H1 (cell line): ENCODE measurements at regions not wholly inside any gene's neighbourhood (a gene's known extent, or its start where the extent isn't known, plus 50 kb on each side); places are given as distances from the start of the nearest gene placed in this dataset.

Source experiments
- CTCF ChIA-PET: fragments of 300-600 bp; sonication (Branson Sonifier 250); formaldehyde crosslinking; loops from one replicate; lab custom pipeline; 2021; ENCODE audit not compliant: partially characterized antibody; lab: Charles Lee
- POLR2A ChIA-PET: fragments of 300-600 bp; sonication (Branson Sonifier 250); formaldehyde crosslinking; loops from one replicate; lab custom pipeline; 2021; ENCODE audit warnings: inconsistent platforms; ENCODE audit not compliant: partially characterized antibody; lab: Charles Lee
- DNase-seq, 2 experiments: peaks; one replicate each; pipeline versions ENCODE4 v3.0.0 to v3.0.0-alpha.2; 2010 to 2022; ENCODE audit warnings: low spot score in 2 of 2, low read depth in 1 of 2, mixed read lengths in 1 of 2
- FAIRE-seq: peaks from 2 replicates; lab custom pipeline; 2011; peaks lifted over from hg19 to GRCh38; lab: Jason Lieb, UNC
- H2AFZ ChIP-seq: 2 replicates; pipeline ENCODE4 v1.8.1; 2012; ENCODE audit warnings: low read length, inconsistent platforms
- H2AK5ac ChIP-seq: 2 replicates; pipeline ENCODE4 v1.6.1; 2013; ENCODE audit warnings: low read depth, low read length
- H2BK120ac ChIP-seq: replicated peaks from 2 replicates; pipeline ENCODE3; 2013; ENCODE audit warnings: low read depth, low read length, inconsistent platforms
- H2BK12ac ChIP-seq: 2 replicates; pipeline ENCODE4 v1.6.1; 2013; ENCODE audit warnings: low read depth, low read length
- H2BK15ac ChIP-seq: 2 replicates; pipeline ENCODE4 v1.6.1; 2013; ENCODE audit warnings: low read length
- H2BK20ac ChIP-seq: 2 replicates; pipeline ENCODE4 v1.6.1; 2013; ENCODE audit warnings: low read length
- H2BK5ac ChIP-seq: 2 replicates; pipeline ENCODE4 v1.6.1; 2013; ENCODE audit warnings: low read depth, low read length
- H3K14ac ChIP-seq: 2 replicates; pipeline ENCODE4 v1.6.1; 2013; ENCODE audit warnings: inconsistent platforms; ENCODE audit not compliant: insufficient read length
- H3K18ac ChIP-seq: 2 replicates; pipeline ENCODE4 v1.6.1; 2013; ENCODE audit warnings: low read length; ENCODE audit errors: extremely low read depth
- H3K23ac ChIP-seq: 2 replicates; pipeline ENCODE4 v1.6.1; 2013; ENCODE audit warnings: inconsistent platforms; ENCODE audit not compliant: insufficient read length
- H3K23me2 ChIP-seq: 2 replicates; pipeline ENCODE4 v1.6.1; 2013; ENCODE audit warnings: low read depth, low read length
- H3K27ac ChIP-seq: 2 replicates; pipeline ENCODE4 v1.6.1; 2011; ENCODE audit warnings: low read depth, low read length, inconsistent platforms
- H3K27me3 ChIP-seq, 4 experiments: replicated peaks in 1 of 4; 1 replicate in 1 of 4; 2 replicates in 3 of 4; pipeline versions ENCODE4 v1.6.1 to v1.8.1; 2011 to 2013; ENCODE audit warnings: low read length in 3 of 4, mild to moderate bottlenecking in 3 of 4, inconsistent platforms in 2 of 4, mixed read lengths in 2 of 4, moderate library complexity in 1 of 4; ENCODE audit not compliant: control insufficient read depth in 3 of 4, insufficient read depth in 3 of 4; ENCODE audit errors: extremely low read depth in 1 of 4
- H3K36me3 ChIP-seq, 4 experiments: 2 replicates each; pipeline versions ENCODE4 v1.6.1 to v1.8.1; 2011 to 2013; ENCODE audit warnings: mild to moderate bottlenecking in 4 of 4, low read length in 3 of 4, moderate library complexity in 2 of 4, control low read depth in 1 of 4, inconsistent platforms in 1 of 4; ENCODE audit not compliant: insufficient read depth in 4 of 4, control insufficient read depth in 2 of 4
- H3K4ac ChIP-seq: replicated peaks from 2 replicates; pipeline ENCODE3; 2013; ENCODE audit warnings: low read length, low read depth, mixed read lengths, inconsistent platforms; ENCODE audit not compliant: insufficient read length
- H3K4me1 ChIP-seq, 4 experiments: replicated peaks in 1 of 4; 1 replicate in 1 of 4; 2 replicates in 3 of 4; pipeline versions ENCODE4 v1.6.1 to v1.8.1; 2011 to 2013; ENCODE audit warnings: low read length in 3 of 4, inconsistent platforms in 2 of 4, mixed read lengths in 1 of 4; ENCODE audit not compliant: insufficient read depth in 4 of 4, control insufficient read depth in 3 of 4
- H3K4me2 ChIP-seq, 2 experiments: 2 replicates each; pipeline versions ENCODE4 v1.6.1 to v1.8.1; 2011 to 2013; ENCODE audit warnings: low read depth in 2 of 2, low read length in 2 of 2, control low read depth in 1 of 2, inconsistent platforms in 1 of 2, mild to moderate bottlenecking in 1 of 2; ENCODE audit not compliant: insufficient read depth in 1 of 2
- H3K4me3 ChIP-seq, 4 experiments: fragments of 200-600, 300-600 bp in 1 of 4; sonication (generic), shearing (Covaris generic), sonication (Bioruptor Twin) in 1 of 4; 2 replicates each; pipeline versions ENCODE4 v1.5.1 to v1.8.1; 2011 to 2016; ENCODE audit warnings: low read length in 4 of 4, low read depth in 3 of 4, control low read depth in 2 of 4, inconsistent platforms in 2 of 4, mild to moderate bottlenecking in 2 of 4, mixed read lengths in 1 of 4, moderate library complexity in 1 of 4; ENCODE audit not compliant: insufficient read depth in 2 of 4; ENCODE audit errors: extremely low read depth in 1 of 4
- H3K56ac ChIP-seq: replicated peaks from 2 replicates; pipeline ENCODE3; 2013; ENCODE audit warnings: low read depth, mild to moderate bottlenecking, mixed read lengths, low read length, inconsistent platforms; ENCODE audit not compliant: insufficient read length
- H3K79me1 ChIP-seq: 2 replicates; pipeline ENCODE4 v1.6.1; 2013; ENCODE audit warnings: low read depth, low read length, control low read depth
- H3K79me2 ChIP-seq, 2 experiments: 2 replicates each; pipeline versions ENCODE4 v1.6.1 to v1.8.1; 2012 to 2013; ENCODE audit warnings: low read length in 2 of 2, mild to moderate bottlenecking in 2 of 2, inconsistent platforms in 1 of 2; ENCODE audit not compliant: insufficient read depth in 2 of 2, control insufficient read depth in 1 of 2
- H3K9ac ChIP-seq, 4 experiments: replicated peaks in 1 of 4; 1 replicate in 1 of 4; 2 replicates in 3 of 4; pipeline versions ENCODE4 v1.6.1 to v1.8.1; 2011 to 2013; ENCODE audit warnings: low read depth in 3 of 4, low read length in 3 of 4, control low read depth in 2 of 4, mild to moderate bottlenecking in 2 of 4, moderate library complexity in 2 of 4, inconsistent platforms in 1 of 4; ENCODE audit errors: extremely low read depth in 1 of 4
- H3K9me3 ChIP-seq, 2 experiments: 2 replicates each; pipeline versions ENCODE4 v1.6.1 to v1.8.1; 2012 to 2013; ENCODE audit warnings: mild to moderate bottlenecking in 2 of 2, moderate library complexity in 2 of 2, control low read depth in 1 of 2, inconsistent platforms in 1 of 2, low read depth in 1 of 2, low read length in 1 of 2, mixed read lengths in 1 of 2; ENCODE audit not compliant: insufficient read depth in 2 of 2
- H4K20me1 ChIP-seq, 2 experiments: replicated peaks in 1 of 2; 2 replicates each; pipeline versions ENCODE3 to v1.8.1; 2011 to 2013; ENCODE audit warnings: inconsistent platforms in 2 of 2, low read length in 2 of 2, mild to moderate bottlenecking in 1 of 2; ENCODE audit not compliant: insufficient read depth in 2 of 2, control insufficient read depth in 1 of 2
- H4K5ac ChIP-seq: 2 replicates; pipeline ENCODE4 v1.6.1; 2013; ENCODE audit warnings: low read length, low read depth, mixed read lengths, inconsistent platforms; ENCODE audit not compliant: insufficient read length
- H4K8ac ChIP-seq: 2 replicates; pipeline ENCODE4 v1.8.0; 2013; ENCODE audit warnings: mild to moderate bottlenecking, moderate library complexity, low read length, inconsistent platforms; ENCODE audit not compliant: insufficient read depth; ENCODE audit errors: extremely low read depth
- H4K91ac ChIP-seq: replicated peaks from 2 replicates; pipeline ENCODE3; 2013; ENCODE audit warnings: low read length, mixed read lengths, inconsistent platforms; ENCODE audit not compliant: insufficient read length
- BACH1 ChIP-seq: IDR thresholded peaks from 2 replicates; pipeline ENCODE4 v1.6.1; 2012; ENCODE audit warnings: low read length, improper control_type of control experiment
- EZH2 ChIP-seq: fragments of 200-600 bp; sonication (generic); IDR thresholded peaks from 2 replicates; pipeline ENCODE4 v1.7.1; 2012; ENCODE audit warnings: low read depth, mild to moderate bottlenecking, moderate library complexity, low read length, inconsistent platforms; ENCODE audit not compliant: severe bottlenecking
- KDM1A ChIP-seq: fragments of 200-600, 300-600 bp; sonication (generic); IDR thresholded peaks from 2 replicates; pipeline ENCODE4 v1.7.1; 2016; ENCODE audit warnings: mild to moderate bottlenecking, low read length, borderline replicate concordance
- KDM4A ChIP-seq: IDR thresholded peaks from one replicate; pipeline ENCODE4 v1.7.1; 2012; ENCODE audit warnings: low read depth, mild to moderate bottlenecking, moderate library complexity, low read length, inconsistent platforms; ENCODE audit not compliant: severe bottlenecking
- SIN3A ChIP-seq, 2 experiments: IDR thresholded peaks in 1 of 2; conservative IDR thresholded peaks in 1 of 2; 2 replicates each; pipeline ENCODE4 v1.6.1; 2011 to 2012; ENCODE audit warnings: low read length in 2 of 2, improper control_type of control experiment in 1 of 2, low read depth in 1 of 2, mild to moderate bottlenecking in 1 of 2
- TCF12 ChIP-seq: IDR thresholded peaks from 2 replicates; pipeline ENCODE4 v1.6.1; 2011; ENCODE audit warnings: low read depth, mild to moderate bottlenecking, low read length
- WGBS, 2 experiments: shearing (Covaris generic) in 1 of 2; methylation state at CpG; one replicate each; pipeline versions ENCODE4 v1.1.6 to v1.1.7; 2013 to 2015; ENCODE audit warnings: low lambda C conversion rate in 2 of 2, mixed read lengths in 2 of 2, inconsistent platforms in 1 of 2, low coverage in 1 of 2, missing lambda C conversion rate in 1 of 2; ENCODE audit not compliant: insufficient replicate concordance in 2 of 2, insufficient coverage in 1 of 2, insufficient read length in 1 of 2; ENCODE audit errors: extremely low coverage in 1 of 2, missing lambda C conversion rate in 1 of 2; 5-methylcytosine and 5-hydroxymethylcytosine counted together
- TF ChIP-seq, protein P1 (sequence below): IDR thresholded peaks from 2 replicates; pipeline ENCODE4 v1.6.1; 2012; ENCODE audit warnings: inconsistent platforms

DNA sequence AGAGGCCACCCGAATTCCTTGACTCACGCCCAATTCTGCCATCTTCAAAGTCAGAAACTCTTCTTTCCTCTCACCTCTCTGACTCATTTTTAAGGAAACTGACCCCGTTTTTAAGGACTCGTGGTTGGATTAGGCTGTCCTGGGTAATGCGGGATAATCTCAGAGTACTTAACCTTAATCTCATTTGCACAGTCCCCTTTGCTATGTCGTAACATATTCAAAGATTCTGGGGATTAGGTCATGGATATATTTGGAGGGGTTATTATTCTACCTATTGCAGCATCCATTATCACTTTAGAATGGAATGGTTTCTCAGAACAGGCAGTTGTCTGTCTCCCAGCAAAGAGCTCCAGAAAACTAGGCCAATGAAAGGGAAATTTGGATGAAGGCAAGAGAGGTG is 80.8 kb upstream of the IL12B start:
- H3K4me1 ChIP-seq, result peaks cover 0 to 5% (median 3%) of the 10 kb centered on the region in 4 experiments; a peak in 3 of 7 replicates
- H2BK15ac ChIP-seq, result no peak overlapping the region
- H4K91ac ChIP-seq, result no peak overlapping the region
- H4K5ac ChIP-seq, result no peak overlapping the region
- H3K18ac ChIP-seq, result no peak overlapping the region
- ChIA-PET CTCF (interaction anchor here (0.6 to 2.0 kb wide), 6 partner anchors 8 to 95 kb away, joined by 3 to 5 read pairs (median 4); no protein-coding TSS in a partner anchor), POLR2A (interaction anchor here (1.1 kb wide), 1 partner anchor 9 kb away, joined by 3 read pairs; no protein-coding TSS in a partner anchor)
- no peak overlapping the region for H3K4me3 ChIP-seq
- no peaks in the 10 kb centered on the region for H3K79me2 ChIP-seq
- no peak overlapping the region for H2AK5ac ChIP-seq
- no peaks in the 10 kb centered on the region for H4K20me1 ChIP-seq
- H3K27ac ChIP-seq, result no peak overlapping the region
- H3K14ac ChIP-seq, result no peak overlapping the region
- H4K8ac ChIP-seq, result no peak overlapping the region
- TF ChIP-seq KDM1A, result no peak
- no peak for TF ChIP-seq SIN3A (conservative IDR thresholded peaks at IDR 0.05 in 1 of 2, IDR thresholded peaks at IDR 0.05 in 1 of 2; ENCODE audit: low read depth in 1 of 2, low read length in 2 of 2)
- no peak for TF ChIP-seq TCF12
- no peak for TF ChIP-seq KDM4A
- TF ChIP-seq, protein P1, sequence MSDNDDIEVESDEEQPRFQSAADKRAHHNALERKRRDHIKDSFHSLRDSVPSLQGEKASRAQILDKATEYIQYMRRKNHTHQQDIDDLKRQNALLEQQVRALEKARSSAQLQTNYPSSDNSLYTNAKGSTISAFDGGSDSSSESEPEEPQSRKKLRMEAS, result no peak
- TF ChIP-seq EZH2, result no peak
- no peak for TF ChIP-seq BACH1
- H3K36me3 ChIP-seq, result no peaks in the 10 kb centered on the region
- no peak overlapping the region; the same call in 1 of the 2 replicates for H2AFZ ChIP-seq
- H3K27me3 ChIP-seq, result no peaks in the 10 kb centered on the region
- FAIRE-seq, result no peak
- no peaks in the 10 kb centered on the region for H3K23me2 ChIP-seq
- H2BK120ac ChIP-seq, result no peak overlapping the region
- 72% methylated on average over 6 of the region's 6 CpGs; no CpG with 5 or more reads in 1 of the 2 experiments for whole genome bisulfite sequencing, 2 experiments
- H3K56ac ChIP-seq, result no peak overlapping the region
- H2BK20ac ChIP-seq, result no peak overlapping the region
- no peak overlapping the region for H3K9ac ChIP-seq
- no peaks in the 10 kb centered on the region for H3K79me1 ChIP-seq
- H3K4ac ChIP-seq, result no peak overlapping the region
- H2BK12ac ChIP-seq, result no peak overlapping the region
- H3K4me2 ChIP-seq, result no peak overlapping the region
- H2BK5ac ChIP-seq, result no peak overlapping the region
- H3K23ac ChIP-seq, result no peak overlapping the region
- no peak for DNase-seq
- H3K9me3 ChIP-seq, result no peaks in the 10 kb centered on the region
